ENCODE measurements at regions not wholly inside any gene's neighbourhood (a gene's known extent, or its start where the extent isn't known, plus 50 kb on each side); places are given as distances from the start of the nearest gene placed in this dataset.
"Not testable (repeated sequence)": the region's sequence is repeated elsewhere in the genome, so short reads cannot be mapped to it uniquely, and the experiment has no call there.

- not testable (repeated sequence) for TF ChIP-seq CTCF, POLR2A (IDR thresholded peaks at IDR 0.05)
These were observed 105.2 kb downstream of the FOXD2 start for GRCh38 chr1:47543089-47543488.

Measured in lower leg skin (tissue), 3 donors.